ENCODE measurements at regions not wholly inside any gene's neighbourhood (a gene's known extent, or its start where the extent isn't known, plus 50 kb on each side); places are given as distances from the start of the nearest gene placed in this dataset.

- TF ChIP-seq, protein P1, sequence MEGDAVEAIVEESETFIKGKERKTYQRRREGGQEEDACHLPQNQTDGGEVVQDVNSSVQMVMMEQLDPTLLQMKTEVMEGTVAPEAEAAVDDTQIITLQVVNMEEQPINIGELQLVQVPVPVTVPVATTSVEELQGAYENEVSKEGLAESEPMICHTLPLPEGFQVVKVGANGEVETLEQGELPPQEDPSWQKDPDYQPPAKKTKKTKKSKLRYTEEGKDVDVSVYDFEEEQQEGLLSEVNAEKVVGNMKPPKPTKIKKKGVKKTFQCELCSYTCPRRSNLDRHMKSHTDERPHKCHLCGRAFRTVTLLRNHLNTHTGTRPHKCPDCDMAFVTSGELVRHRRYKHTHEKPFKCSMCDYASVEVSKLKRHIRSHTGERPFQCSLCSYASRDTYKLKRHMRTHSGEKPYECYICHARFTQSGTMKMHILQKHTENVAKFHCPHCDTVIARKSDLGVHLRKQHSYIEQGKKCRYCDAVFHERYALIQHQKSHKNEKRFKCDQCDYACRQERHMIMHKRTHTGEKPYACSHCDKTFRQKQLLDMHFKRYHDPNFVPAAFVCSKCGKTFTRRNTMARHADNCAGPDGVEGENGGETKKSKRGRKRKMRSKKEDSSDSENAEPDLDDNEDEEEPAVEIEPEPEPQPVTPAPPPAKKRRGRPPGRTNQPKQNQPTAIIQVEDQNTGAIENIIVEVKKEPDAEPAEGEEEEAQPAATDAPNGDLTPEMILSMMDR (IDR thresholded peaks at IDR 0.05 in 8 of 11, conservative IDR thresholded peaks at IDR 0.05 in 3 of 11) = no peak
- TF ChIP-seq POLR2AphosphoS5 (IDR thresholded peaks at IDR 0.05) (no peak), POLR2A (IDR thresholded peaks at IDR 0.05) (no peak)
- intact Hi-C loops (cut with DNase I; ENCODE audit: low total_unique reads) = no loop called here
- 50 to 87% (median 71%) methylated on average over 1 of the region's 1 CpG for WGBS, 5 donors
- Histone ChIP-seq H3K4me1 (no peaks in the 10 kb centered on the region), H3K27ac (no peak overlapping the region), H3K4me3 (no peak overlapping the region), H3K27me3 (replicated peaks in 1 of 7) (no peaks in the 10 kb centered on the region), H3K36me3 (no peaks in the 10 kb centered on the region), H3K9me3 (no peaks in the 10 kb centered on the region)
- no peak for DNase-seq
Observed at GRCh38 chr7:41033500-41033899, 669.4 kb downstream of the INHBA start.

GRCh38 chr7:41030673-41031072 lies 672.2 kb downstream of the INHBA start:
- Histone ChIP-seq H3K4me1 (no peaks in the 10 kb centered on the region), H3K36me3 (no peaks in the 10 kb centered on the region), H3K9me3 (no peaks in the 10 kb centered on the region), H3K27ac (no peak overlapping the region), H3K27me3 (replicated peaks in 1 of 7) (no peaks in the 10 kb centered on the region), H3K4me3 (no peak overlapping the region)
- WGBS, 5 donors = 76 to 82% (median 80%) methylated on average over 5 of the region's 5 CpGs
- TF ChIP-seq POLR2A (IDR thresholded peaks at IDR 0.05) (no peak), POLR2AphosphoS5 (IDR thresholded peaks at IDR 0.05) (no peak)
- TF ChIP-seq, protein P1 (IDR thresholded peaks at IDR 0.05 in 8 of 11, conservative IDR thresholded peaks at IDR 0.05 in 3 of 11) = no peak
- intact Hi-C loops (cut with DNase I; ENCODE audit: low total_unique reads) = no loop called here
- DNase-seq = no peak

DNA sequence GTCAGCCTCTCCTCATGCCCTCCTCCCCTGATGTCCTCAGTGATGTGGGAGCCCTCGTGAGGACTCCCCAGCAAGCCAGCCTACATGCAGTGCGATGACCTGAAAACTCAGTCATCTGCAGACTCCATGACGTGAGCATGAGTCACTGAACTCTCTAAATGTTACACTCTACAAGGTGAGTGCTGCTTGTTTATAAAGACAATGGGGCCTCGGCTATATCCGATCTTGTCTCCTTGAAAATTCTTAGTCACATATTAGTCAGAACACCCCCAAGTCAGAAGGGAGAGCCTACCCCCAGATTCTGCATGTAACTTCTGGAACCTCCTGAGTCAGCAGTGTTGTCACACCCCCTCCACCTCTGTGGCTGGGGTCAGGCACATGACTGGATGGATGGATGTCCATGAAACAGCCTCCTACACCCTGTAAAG lies 673.8 kb downstream of the INHBA start:
- TF ChIP-seq POLR2AphosphoS5 (IDR thresholded peaks at IDR 0.05) = no peak
- TF ChIP-seq, protein P1 (IDR thresholded peaks at IDR 0.05 in 8 of 11, conservative IDR thresholded peaks at IDR 0.05 in 3 of 11) = no peak
- no peak for TF ChIP-seq POLR2A (IDR thresholded peaks at IDR 0.05)
- no peaks in the 10 kb centered on the region for H3K9me3 ChIP-seq
- H3K36me3 ChIP-seq = no peaks in the 10 kb centered on the region
- no peak overlapping the region for H3K4me3 ChIP-seq
- DNase-seq = no peak
- H3K27ac ChIP-seq = no peak overlapping the region
- 79 to 93% (median 81%) methylated on average over 5 of the region's 5 CpGs for whole genome bisulfite sequencing, 5 donors
- H3K27me3 ChIP-seq (replicated peaks in 1 of 7) = no peaks in the 10 kb centered on the region
- intact Hi-C loops (cut with DNase I; ENCODE audit: low total_unique reads) = no loop called here
- H3K4me1 ChIP-seq = no peaks in the 10 kb centered on the region

GRCh38 chr7:41028580-41028979 lies 674.3 kb downstream of the INHBA start:
- Histone ChIP-seq H3K27me3 (replicated peaks in 1 of 7) (no peaks in the 10 kb centered on the region), H3K9me3 (no peaks in the 10 kb centered on the region), H3K36me3 (no peaks in the 10 kb centered on the region), H3K4me3 (no peak overlapping the region), H3K27ac (no peak overlapping the region), H3K4me1 (no peaks in the 10 kb centered on the region)
- intact Hi-C loops (cut with DNase I; ENCODE audit: low total_unique reads) = no loop called here
- 68 to 90% (median 81%) methylated on average over 2 of the region's 2 CpGs for WGBS, 5 donors
- TF ChIP-seq, protein P1 (IDR thresholded peaks at IDR 0.05 in 8 of 11, conservative IDR thresholded peaks at IDR 0.05 in 3 of 11) = no peak
- no peak for TF ChIP-seq POLR2A (IDR thresholded peaks at IDR 0.05)
- TF ChIP-seq POLR2AphosphoS5 (IDR thresholded peaks at IDR 0.05) = no peak
- DNase-seq = no peak
